ENCODE measurements at regions not wholly inside any gene's neighbourhood (a gene's known extent, or its start where the extent isn't known, plus 50 kb on each side); places are given as distances from the start of the nearest gene placed in this dataset.

DNA sequence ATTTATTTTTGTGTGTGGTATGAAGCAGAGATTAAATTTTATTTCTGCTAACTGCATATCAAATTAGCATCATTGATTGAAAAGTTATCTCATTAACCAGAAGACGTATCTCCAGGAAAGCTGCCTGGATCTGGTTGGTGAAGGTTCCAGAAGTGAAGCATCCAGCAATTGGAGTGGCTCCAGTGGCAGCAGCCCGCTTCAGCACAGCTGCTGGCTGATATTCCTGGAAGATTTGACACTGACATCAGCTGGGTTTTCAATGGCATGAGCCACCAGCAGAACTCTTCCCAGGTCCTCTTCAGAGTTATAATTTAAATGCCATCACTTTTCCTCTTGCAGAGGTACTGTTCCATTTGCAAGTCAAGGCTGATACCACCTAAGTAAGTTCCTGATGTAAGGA, 363.5 kb downstream of the BCKDHB start (continued):
- TF ChIP-seq, protein P1, sequence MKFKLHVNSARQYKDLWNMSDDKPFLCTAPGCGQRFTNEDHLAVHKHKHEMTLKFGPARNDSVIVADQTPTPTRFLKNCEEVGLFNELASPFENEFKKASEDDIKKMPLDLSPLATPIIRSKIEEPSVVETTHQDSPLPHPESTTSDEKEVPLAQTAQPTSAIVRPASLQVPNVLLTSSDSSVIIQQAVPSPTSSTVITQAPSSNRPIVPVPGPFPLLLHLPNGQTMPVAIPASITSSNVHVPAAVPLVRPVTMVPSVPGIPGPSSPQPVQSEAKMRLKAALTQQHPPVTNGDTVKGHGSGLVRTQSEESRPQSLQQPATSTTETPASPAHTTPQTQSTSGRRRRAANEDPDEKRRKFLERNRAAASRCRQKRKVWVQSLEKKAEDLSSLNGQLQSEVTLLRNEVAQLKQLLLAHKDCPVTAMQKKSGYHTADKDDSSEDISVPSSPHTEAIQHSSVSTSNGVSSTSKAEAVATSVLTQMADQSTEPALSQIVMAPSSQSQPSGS (CRISPR knock-in tag; IDR thresholded peaks at IDR 0.05; ENCODE audit: borderline replicate concordance, low read depth), result no peak
- TF ChIP-seq CBFB (CRISPR knock-in tag; IDR thresholded peaks at IDR 0.05; ENCODE audit: low read depth), result no peak

DNA sequence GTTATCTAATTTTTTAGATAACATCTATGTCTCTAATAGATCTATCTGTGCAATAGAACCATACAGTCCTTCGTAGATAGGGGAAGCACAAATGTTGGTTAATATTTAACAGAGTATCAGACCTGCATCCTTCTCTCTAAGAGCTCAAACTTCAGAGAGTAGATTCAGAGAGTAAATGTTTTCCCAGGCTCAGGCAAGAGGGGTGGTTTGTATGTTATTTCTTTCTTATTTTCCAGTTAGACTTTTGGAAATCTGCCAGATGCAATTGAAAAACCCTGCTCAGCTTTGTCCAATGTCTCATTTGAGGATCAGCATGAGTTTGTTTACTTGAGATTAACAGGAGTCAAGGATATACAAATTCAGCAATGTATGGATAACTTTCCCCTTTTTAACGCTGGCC, 361.9 kb downstream of the BCKDHB start:
- H3K4me3 Mint-ChIP-seq, result no peak overlapping the region
- H3K27ac Mint-ChIP-seq, result no peak overlapping the region
- ChIA-PET POLR2A (no interaction called here), CTCF (no interaction called here)
- H3K36me3 Mint-ChIP-seq, result no peaks in the 10 kb centered on the region; the same call in 1 of the 2 replicates
- ATAC-seq (no peak), DNase-seq (ENCODE audit: low spot score) (no peak)
- H3K27me3 Mint-ChIP-seq (ENCODE audit: low read depth), result no peaks in the 10 kb centered on the region
- TF ChIP-seq NFE2L1 (CRISPR knock-in tag; IDR thresholded peaks at IDR 0.05), result no peak
- TF ChIP-seq, protein P2, sequence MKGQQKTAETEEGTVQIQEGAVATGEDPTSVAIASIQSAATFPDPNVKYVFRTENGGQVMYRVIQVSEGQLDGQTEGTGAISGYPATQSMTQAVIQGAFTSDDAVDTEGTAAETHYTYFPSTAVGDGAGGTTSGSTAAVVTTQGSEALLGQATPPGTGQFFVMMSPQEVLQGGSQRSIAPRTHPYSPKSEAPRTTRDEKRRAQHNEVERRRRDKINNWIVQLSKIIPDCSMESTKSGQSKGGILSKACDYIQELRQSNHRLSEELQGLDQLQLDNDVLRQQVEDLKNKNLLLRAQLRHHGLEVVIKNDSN (CRISPR knock-in tag; IDR thresholded peaks at IDR 0.05), result no peak
- TF ChIP-seq, protein P3, sequence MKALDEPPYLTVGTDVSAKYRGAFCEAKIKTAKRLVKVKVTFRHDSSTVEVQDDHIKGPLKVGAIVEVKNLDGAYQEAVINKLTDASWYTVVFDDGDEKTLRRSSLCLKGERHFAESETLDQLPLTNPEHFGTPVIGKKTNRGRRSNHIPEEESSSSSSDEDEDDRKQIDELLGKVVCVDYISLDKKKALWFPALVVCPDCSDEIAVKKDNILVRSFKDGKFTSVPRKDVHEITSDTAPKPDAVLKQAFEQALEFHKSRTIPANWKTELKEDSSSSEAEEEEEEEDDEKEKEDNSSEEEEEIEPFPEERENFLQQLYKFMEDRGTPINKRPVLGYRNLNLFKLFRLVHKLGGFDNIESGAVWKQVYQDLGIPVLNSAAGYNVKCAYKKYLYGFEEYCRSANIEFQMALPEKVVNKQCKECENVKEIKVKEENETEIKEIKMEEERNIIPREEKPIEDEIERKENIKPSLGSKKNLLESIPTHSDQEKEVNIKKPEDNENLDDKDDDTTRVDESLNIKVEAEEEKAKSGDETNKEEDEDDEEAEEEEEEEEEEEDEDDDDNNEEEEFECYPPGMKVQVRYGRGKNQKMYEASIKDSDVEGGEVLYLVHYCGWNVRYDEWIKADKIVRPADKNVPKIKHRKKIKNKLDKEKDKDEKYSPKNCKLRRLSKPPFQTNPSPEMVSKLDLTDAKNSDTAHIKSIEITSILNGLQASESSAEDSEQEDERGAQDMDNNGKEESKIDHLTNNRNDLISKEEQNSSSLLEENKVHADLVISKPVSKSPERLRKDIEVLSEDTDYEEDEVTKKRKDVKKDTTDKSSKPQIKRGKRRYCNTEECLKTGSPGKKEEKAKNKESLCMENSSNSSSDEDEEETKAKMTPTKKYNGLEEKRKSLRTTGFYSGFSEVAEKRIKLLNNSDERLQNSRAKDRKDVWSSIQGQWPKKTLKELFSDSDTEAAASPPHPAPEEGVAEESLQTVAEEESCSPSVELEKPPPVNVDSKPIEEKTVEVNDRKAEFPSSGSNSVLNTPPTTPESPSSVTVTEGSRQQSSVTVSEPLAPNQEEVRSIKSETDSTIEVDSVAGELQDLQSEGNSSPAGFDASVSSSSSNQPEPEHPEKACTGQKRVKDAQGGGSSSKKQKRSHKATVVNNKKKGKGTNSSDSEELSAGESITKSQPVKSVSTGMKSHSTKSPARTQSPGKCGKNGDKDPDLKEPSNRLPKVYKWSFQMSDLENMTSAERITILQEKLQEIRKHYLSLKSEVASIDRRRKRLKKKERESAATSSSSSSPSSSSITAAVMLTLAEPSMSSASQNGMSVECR (CRISPR knock-in tag; IDR thresholded peaks at IDR 0.05; ENCODE audit: borderline replicate concordance), result no peak
- peaks cover 14% of the 10 kb centered on the region for H3K4me1 Mint-ChIP-seq
- H3K9me3 Mint-ChIP-seq, result no peaks in the 10 kb centered on the region

DNA sequence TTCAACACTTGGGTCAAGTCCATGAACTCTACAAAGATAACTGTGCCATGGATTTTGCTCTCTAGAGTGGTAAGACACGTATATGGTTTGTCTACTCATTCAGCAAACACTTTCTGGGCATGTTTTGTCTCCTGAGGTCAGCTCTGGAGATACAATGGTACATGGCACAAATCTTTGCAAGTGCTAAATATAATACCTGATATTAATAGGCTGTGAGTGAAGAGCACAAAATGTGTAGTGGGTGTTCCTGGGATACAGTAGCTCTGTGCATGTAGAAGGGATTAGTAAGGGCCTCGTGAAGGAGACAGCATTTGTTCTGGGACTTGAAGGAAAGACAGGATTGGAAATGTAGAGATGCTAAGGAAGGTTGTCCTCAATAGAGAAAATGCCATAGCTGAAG, 360.9 kb downstream of the BCKDHB start:
- Mint-ChIP-seq H3K27ac (no peak overlapping the region), H3K4me3 (no peak overlapping the region), H3K36me3 (no peaks in the 10 kb centered on the region; the same call in 1 of the 2 replicates), H3K4me1 (peaks cover 14% of the 10 kb centered on the region), H3K27me3 (ENCODE audit: low read depth) (no peaks in the 10 kb centered on the region), H3K9me3 (no peaks in the 10 kb centered on the region)
- DNase-seq (ENCODE audit: low spot score), result no peak
- ATAC-seq, result no peak
- TF ChIP-seq FOXJ3 (CRISPR knock-in tag; IDR thresholded peaks at IDR 0.05; ENCODE audit: borderline replicate concordance), result no peak
- TF ChIP-seq, protein P4, sequence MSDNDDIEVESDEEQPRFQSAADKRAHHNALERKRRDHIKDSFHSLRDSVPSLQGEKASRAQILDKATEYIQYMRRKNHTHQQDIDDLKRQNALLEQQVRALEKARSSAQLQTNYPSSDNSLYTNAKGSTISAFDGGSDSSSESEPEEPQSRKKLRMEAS (CRISPR knock-in tag; IDR thresholded peaks at IDR 0.05), result no peak
- TF ChIP-seq IRF2 (CRISPR knock-in tag; IDR thresholded peaks at IDR 0.05; ENCODE audit: borderline replicate concordance, low read depth), result no peak
- TF ChIP-seq GRHL2 (CRISPR knock-in tag; IDR thresholded peaks at IDR 0.05; ENCODE audit: insufficient replicate concordance, severe bottlenecking), result no peak
- TF ChIP-seq PRRX2 (CRISPR knock-in tag; IDR thresholded peaks at IDR 0.05), result no peak
- TF ChIP-seq, protein P1 (CRISPR knock-in tag; IDR thresholded peaks at IDR 0.05; ENCODE audit: borderline replicate concordance, low read depth), result no peak
- TF ChIP-seq, protein P5, sequence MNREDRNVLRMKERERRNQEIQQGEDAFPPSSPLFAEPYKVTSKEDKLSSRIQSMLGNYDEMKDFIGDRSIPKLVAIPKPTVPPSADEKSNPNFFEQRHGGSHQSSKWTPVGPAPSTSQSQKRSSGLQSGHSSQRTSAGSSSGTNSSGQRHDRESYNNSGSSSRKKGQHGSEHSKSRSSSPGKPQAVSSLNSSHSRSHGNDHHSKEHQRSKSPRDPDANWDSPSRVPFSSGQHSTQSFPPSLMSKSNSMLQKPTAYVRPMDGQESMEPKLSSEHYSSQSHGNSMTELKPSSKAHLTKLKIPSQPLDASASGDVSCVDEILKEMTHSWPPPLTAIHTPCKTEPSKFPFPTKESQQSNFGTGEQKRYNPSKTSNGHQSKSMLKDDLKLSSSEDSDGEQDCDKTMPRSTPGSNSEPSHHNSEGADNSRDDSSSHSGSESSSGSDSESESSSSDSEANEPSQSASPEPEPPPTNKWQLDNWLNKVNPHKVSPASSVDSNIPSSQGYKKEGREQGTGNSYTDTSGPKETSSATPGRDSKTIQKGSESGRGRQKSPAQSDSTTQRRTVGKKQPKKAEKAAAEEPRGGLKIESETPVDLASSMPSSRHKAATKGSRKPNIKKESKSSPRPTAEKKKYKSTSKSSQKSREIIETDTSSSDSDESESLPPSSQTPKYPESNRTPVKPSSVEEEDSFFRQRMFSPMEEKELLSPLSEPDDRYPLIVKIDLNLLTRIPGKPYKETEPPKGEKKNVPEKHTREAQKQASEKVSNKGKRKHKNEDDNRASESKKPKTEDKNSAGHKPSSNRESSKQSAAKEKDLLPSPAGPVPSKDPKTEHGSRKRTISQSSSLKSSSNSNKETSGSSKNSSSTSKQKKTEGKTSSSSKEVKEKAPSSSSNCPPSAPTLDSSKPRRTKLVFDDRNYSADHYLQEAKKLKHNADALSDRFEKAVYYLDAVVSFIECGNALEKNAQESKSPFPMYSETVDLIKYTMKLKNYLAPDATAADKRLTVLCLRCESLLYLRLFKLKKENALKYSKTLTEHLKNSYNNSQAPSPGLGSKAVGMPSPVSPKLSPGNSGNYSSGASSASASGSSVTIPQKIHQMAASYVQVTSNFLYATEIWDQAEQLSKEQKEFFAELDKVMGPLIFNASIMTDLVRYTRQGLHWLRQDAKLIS (CRISPR knock-in tag; IDR thresholded peaks at IDR 0.05; ENCODE audit: borderline replicate concordance), result no peak
- TF ChIP-seq OVOL2 (CRISPR knock-in tag; IDR thresholded peaks at IDR 0.05; ENCODE audit: borderline replicate concordance), result no peak
- TF ChIP-seq ZNF138 (CRISPR knock-in tag; conservative IDR thresholded peaks at IDR 0.05), result no peak
- TF ChIP-seq MXD4 (CRISPR knock-in tag; IDR thresholded peaks at IDR 0.05; ENCODE audit: borderline replicate concordance), result no peak
- TF ChIP-seq, protein P6, sequence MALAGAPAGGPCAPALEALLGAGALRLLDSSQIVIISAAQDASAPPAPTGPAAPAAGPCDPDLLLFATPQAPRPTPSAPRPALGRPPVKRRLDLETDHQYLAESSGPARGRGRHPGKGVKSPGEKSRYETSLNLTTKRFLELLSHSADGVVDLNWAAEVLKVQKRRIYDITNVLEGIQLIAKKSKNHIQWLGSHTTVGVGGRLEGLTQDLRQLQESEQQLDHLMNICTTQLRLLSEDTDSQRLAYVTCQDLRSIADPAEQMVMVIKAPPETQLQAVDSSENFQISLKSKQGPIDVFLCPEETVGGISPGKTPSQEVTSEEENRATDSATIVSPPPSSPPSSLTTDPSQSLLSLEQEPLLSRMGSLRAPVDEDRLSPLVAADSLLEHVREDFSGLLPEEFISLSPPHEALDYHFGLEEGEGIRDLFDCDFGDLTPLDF (CRISPR knock-in tag; IDR thresholded peaks at IDR 0.05), result no peak
- TF ChIP-seq MYBL2 (CRISPR knock-in tag; IDR thresholded peaks at IDR 0.05), result no peak
- TF ChIP-seq NFE2L1 (CRISPR knock-in tag; IDR thresholded peaks at IDR 0.05), result no peak
- ChIA-PET CTCF (no interaction called here), POLR2A (no interaction called here)

Data from WTC11 (cell line).